ENCODE measurements at regions not wholly inside any gene's neighbourhood (a gene's known extent, or its start where the extent isn't known, plus 50 kb on each side); places are given as distances from the start of the nearest gene placed in this dataset.

- no peak overlapping the region for H3K27ac ChIP-seq (ENCODE audit: low read depth, low read length)
- H3K9me2 ChIP-seq (ENCODE audit: insufficient read depth) = no peaks in the 10 kb centered on the region
- H3K27me3 ChIP-seq (ENCODE audit: insufficient read depth, low read length) = no peaks in the 10 kb centered on the region
- H3K9ac ChIP-seq (ENCODE audit: low read length) = no peak overlapping the region
- ChIA-PET POLR2A (no interaction called here), RAD21 (ENCODE audit: low non-redundant PET in 1 of 2, low total read pairs in 2 of 2, uncharacterized antibody in 2 of 2, unreplicated experiment in 2 of 2) (no interaction called here), CTCF (no interaction called here)
- peaks cover under 1 to 1% of the 10 kb centered on the region in 2 experiments; a peak in 3 of 4 replicates for H3K4me1 ChIP-seq (ENCODE audit: control insufficient read depth in 1 of 2, insufficient read depth in 2 of 2, low read length in 2 of 2)
- no peaks in the 10 kb centered on the region for H3K9me3 ChIP-seq (ENCODE audit: control insufficient read depth in 1 of 2, insufficient read depth in 1 of 2, low read depth in 1 of 2, low read length in 2 of 2)
- H4K20me1 ChIP-seq (ENCODE audit: insufficient read depth) = no peaks in the 10 kb centered on the region
- no peak for ATAC-seq
- BruUV-seq (replicated peaks) = no TSS peak
- no peaks in the 10 kb centered on the region for H3K36me3 ChIP-seq (ENCODE audit: control insufficient read depth in 1 of 2, insufficient read depth in 2 of 2, low read length in 2 of 2)
- no peak overlapping the region for H2AFZ ChIP-seq (ENCODE audit: low read depth, low read length, poor library complexity, severe bottlenecking)
- no peak for DNase-seq (ENCODE audit: low read depth, low spot score)
- no peaks in the 10 kb centered on the region for H3K79me2 ChIP-seq (ENCODE audit: insufficient read depth, low read length)
- intact Hi-C loops (cut with micrococcal nuclease) = no loop called here
- H3K4me3 ChIP-seq (replicated peaks in 1 of 2; ENCODE audit: low read depth in 1 of 2, low read length in 2 of 2) = no peak overlapping the region
- no peak for TF ChIP-seq ZFX (IDR thresholded peaks at IDR 0.05)
- no peak for TF ChIP-seq FOSL1 (IDR thresholded peaks at IDR 0.05; ENCODE audit: low read depth)
- TF ChIP-seq, protein P1, sequence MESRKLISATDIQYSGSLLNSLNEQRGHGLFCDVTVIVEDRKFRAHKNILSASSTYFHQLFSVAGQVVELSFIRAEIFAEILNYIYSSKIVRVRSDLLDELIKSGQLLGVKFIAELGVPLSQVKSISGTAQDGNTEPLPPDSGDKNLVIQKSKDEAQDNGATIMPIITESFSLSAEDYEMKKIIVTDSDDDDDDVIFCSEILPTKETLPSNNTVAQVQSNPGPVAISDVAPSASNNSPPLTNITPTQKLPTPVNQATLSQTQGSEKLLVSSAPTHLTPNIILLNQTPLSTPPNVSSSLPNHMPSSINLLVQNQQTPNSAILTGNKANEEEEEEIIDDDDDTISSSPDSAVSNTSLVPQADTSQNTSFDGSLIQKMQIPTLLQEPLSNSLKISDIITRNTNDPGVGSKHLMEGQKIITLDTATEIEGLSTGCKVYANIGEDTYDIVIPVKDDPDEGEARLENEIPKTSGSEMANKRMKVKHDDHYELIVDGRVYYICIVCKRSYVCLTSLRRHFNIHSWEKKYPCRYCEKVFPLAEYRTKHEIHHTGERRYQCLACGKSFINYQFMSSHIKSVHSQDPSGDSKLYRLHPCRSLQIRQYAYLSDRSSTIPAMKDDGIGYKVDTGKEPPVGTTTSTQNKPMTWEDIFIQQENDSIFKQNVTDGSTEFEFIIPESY (IDR thresholded peaks at IDR 0.05; ENCODE audit: extremely low read depth, insufficient replicate concordance, low read length) = no peak
- TF ChIP-seq CEBPB (IDR thresholded peaks at IDR 0.05; ENCODE audit: low read depth) = no peak
- TF ChIP-seq ATF3 (IDR thresholded peaks at IDR 0.05) = no peak
- no peak for TF ChIP-seq ZNF274 (IDR thresholded peaks at IDR 0.05; ENCODE audit: low read depth, low read length)
- no peak for TF ChIP-seq RAD21 (IDR thresholded peaks at IDR 0.05; ENCODE audit: low read depth)
- TF ChIP-seq SIN3A (IDR thresholded peaks at IDR 0.05; ENCODE audit: low read depth) = no peak
- TF ChIP-seq EGR1 (IDR thresholded peaks at IDR 0.05; ENCODE audit: low read depth) = no peak
- no peak for TF ChIP-seq EZH2phosphoT487 (IDR thresholded peaks at IDR 0.05; ENCODE audit: borderline replicate concordance)
- no peak for TF ChIP-seq YY1 (IDR thresholded peaks at IDR 0.05; ENCODE audit: extremely low read depth, insufficient replicate concordance, low read depth, low read length)
- TF ChIP-seq POLR2A (IDR thresholded peaks at IDR 0.05; ENCODE audit: borderline replicate concordance, extremely low read depth, insufficient read depth, insufficient read length) = no peak
- no peak overlapping the region for H3K4me2 ChIP-seq (ENCODE audit: low read length)
Measured at GRCh38 chr7:142352543-142352942, 94.7 kb upstream of the PRSS58 start.

Measured in HCT116 (cell line).